GM12878 (cell line): ENCODE measurements at regions not wholly inside any gene's neighbourhood (a gene's known extent, or its start where the extent isn't known, plus 50 kb on each side); places are given as distances from the start of the nearest gene placed in this dataset.

ENCODE experiments used
- ATAC-seq: fragments of 200-7000 bp; cut with Tn5 transposase; 3 replicates; pipeline ENCODE4 v1.9.1; 2020; ENCODE audit warnings: mild to moderate bottlenecking, moderate library complexity
- BruUV-seq: library from RNA; stranded (reverse); fragments of 400-500 nt; replicated peaks from 2 replicates; lab custom pipeline; 2021; lab: Mats Ljungman, UMichigan
- CTCF ChIA-PET: fragments of 300-600 bp; sonication (Branson Sonifier 250); formaldehyde crosslinking; extraction: SDS; loops from one replicate; lab custom pipeline; 2021; ENCODE audit warnings: inconsistent platforms; lab: Yijun Ruan, JAX
- POLR2A ChIA-PET: fragments of 350-600 bp; formaldehyde crosslinking; extraction: SDS; loops from one replicate; lab custom pipeline; 2021; ENCODE audit warnings: inconsistent platforms; lab: Charles Lee
- RAD21 ChIA-PET: fragments of 300-600 bp; sonication (Branson Sonifier 250); formaldehyde crosslinking; loops from one replicate; lab custom pipeline; 2023; ENCODE audit warnings: antibody characterized with exemption; ENCODE audit not compliant: unreplicated experiment; lab: Charles Lee
- SMC1A ChIA-PET: fragments of 300-600 bp; sonication (Branson Sonifier 250); formaldehyde crosslinking; loops from one replicate; lab custom pipeline; 2023; ENCODE audit not compliant: unreplicated experiment, uncharacterized antibody; lab: Charles Lee
- DNase-seq: peaks from one replicate; pipeline ENCODE4 v3.0.0-alpha.2; 2011; ENCODE audit warnings: low read depth, low spot score
- FAIRE-seq: peaks from 3 replicates; lab custom pipeline; 2011; peaks lifted over from hg19 to GRCh38; lab: Jason Lieb, UNC
- H2AFZ ChIP-seq: 2 replicates; pipeline ENCODE4 v1.6.0; 2011; ENCODE audit warnings: low read depth, low read length, control low read depth; ENCODE audit not compliant: control insufficient read depth
- H3K27ac ChIP-seq: 2 replicates; pipeline ENCODE4 v1.5.1; 2011; ENCODE audit warnings: control low read depth; ENCODE audit not compliant: control insufficient read depth, insufficient read depth
- H3K27me3 ChIP-seq, 2 experiments: replicated peaks in 1 of 2; 2 replicates each; pipeline versions ENCODE4 v1.6.0 to v1.6.1; 2011; ENCODE audit warnings: low read length in 1 of 2; ENCODE audit not compliant: control insufficient read depth in 2 of 2, insufficient read depth in 2 of 2
- H3K36me3 ChIP-seq, 2 experiments: 2 replicates each; pipeline ENCODE4 v1.5.1; 2011; ENCODE audit warnings: low read length in 1 of 2; ENCODE audit not compliant: control insufficient read depth in 2 of 2, insufficient read depth in 2 of 2
- H3K4me1 ChIP-seq: 2 replicates; pipeline ENCODE4 v1.6.1; 2011; ENCODE audit warnings: mild to moderate bottlenecking, low read length, moderate library complexity, mixed read lengths; ENCODE audit not compliant: control insufficient read depth, insufficient read depth
- H3K4me2 ChIP-seq: 2 replicates; pipeline ENCODE4 v1.6.0; 2011; ENCODE audit warnings: control low read depth; ENCODE audit not compliant: control insufficient read depth, insufficient read depth
- H3K4me3 ChIP-seq: fragments of 200-600 bp; sonication (generic); 2 replicates; pipeline ENCODE4 v1.5.1; 2016
- H3K79me2 ChIP-seq: 2 replicates; pipeline ENCODE4 v1.6.0; 2011; ENCODE audit warnings: low read length; ENCODE audit not compliant: control insufficient read depth, insufficient read depth
- H3K9ac ChIP-seq: 2 replicates; pipeline ENCODE4 v1.8.0; 2011; ENCODE audit warnings: low read length, control low read depth, mixed read lengths; ENCODE audit not compliant: control insufficient read depth, insufficient read depth
- H3K9me3 ChIP-seq: replicated peaks from 3 replicates; pipeline ENCODE4 v1.5.1; 2011; ENCODE audit warnings: mild to moderate bottlenecking, low read length; ENCODE audit not compliant: control insufficient read depth, insufficient read depth
- H4K20me1 ChIP-seq: 2 replicates; pipeline ENCODE4 v1.6.0; 2011; ENCODE audit not compliant: control insufficient read depth, insufficient read depth
- CHD4 ChIP-seq: fragments of 200-600 bp; sonication (generic); IDR thresholded peaks from 2 replicates; pipeline ENCODE4 v1.6.1; 2016; ENCODE audit warnings: mild to moderate bottlenecking
- GATAD2B ChIP-seq: fragments of 450-650 bp; conservative IDR thresholded peaks from 2 replicates; pipeline ENCODE4 v1.6.1; 2017; ENCODE audit warnings: low read depth, mild to moderate bottlenecking, moderate library complexity
- MTA3 ChIP-seq: IDR thresholded peaks from 2 replicates; pipeline ENCODE4 v1.6.1; 2012; ENCODE audit warnings: low read length, inconsistent platforms, borderline replicate concordance
- NFIC ChIP-seq: IDR thresholded peaks from 2 replicates; pipeline ENCODE4 v1.6.1; 2012; ENCODE audit warnings: low read depth, mild to moderate bottlenecking, inconsistent platforms, low read length, moderate library complexity
- NFXL1 ChIP-seq: fragments of 450-650 bp; IDR thresholded peaks from 2 replicates; pipeline ENCODE4 v1.6.1; 2017; ENCODE audit warnings: antibody characterized with exemption, mild to moderate bottlenecking, borderline replicate concordance
- NR2C1 ChIP-seq: fragments of 450-650 bp; IDR thresholded peaks from 2 replicates; pipeline ENCODE4 v1.6.1; 2017; ENCODE audit warnings: antibody characterized with exemption, mild to moderate bottlenecking, moderate library complexity
- NR2C2 ChIP-seq: IDR thresholded peaks from 2 replicates; pipeline ENCODE4 v1.6.1; 2011; ENCODE audit warnings: borderline replicate concordance, low read depth; ENCODE audit not compliant: control insufficient read depth, insufficient read length
- PAX8 ChIP-seq: fragments of 450-650 bp; IDR thresholded peaks from 2 replicates; pipeline ENCODE4 v1.6.1; 2017; ENCODE audit warnings: mild to moderate bottlenecking, moderate library complexity
- RFX5 ChIP-seq: IDR thresholded peaks from 2 replicates; pipeline ENCODE4 v1.6.1; 2011; ENCODE audit warnings: low read depth, low read length, improper control_type of control experiment
- SIX5 ChIP-seq: IDR thresholded peaks from 2 replicates; pipeline ENCODE4 v1.6.1; 2011; ENCODE audit warnings: mild to moderate bottlenecking, low read depth, low read length, moderate library complexity; ENCODE audit not compliant: severe bottlenecking
- SRF ChIP-seq, 2 experiments: IDR thresholded peaks; 2 replicates each; pipeline ENCODE4 v1.6.1; 2011; ENCODE audit warnings: low read depth in 2 of 2, low read length in 2 of 2, mild to moderate bottlenecking in 1 of 2, moderate library complexity in 1 of 2
- TBL1XR1 ChIP-seq: IDR thresholded peaks from 2 replicates; pipeline ENCODE4 v1.6.1; 2012; ENCODE audit warnings: low read depth, low read length, improper control_type of control experiment
- WRNIP1 ChIP-seq: IDR thresholded peaks from 2 replicates; pipeline ENCODE4 v1.6.1; 2011; ENCODE audit warnings: low read depth, low read length, improper control_type of control experiment, borderline replicate concordance
- ZBED1 ChIP-seq: IDR thresholded peaks from 2 replicates; pipeline ENCODE4 v1.6.1; 2016; ENCODE audit warnings: borderline replicate concordance
- ZNF217 ChIP-seq: fragments of 450-650 bp; IDR thresholded peaks from 2 replicates; pipeline ENCODE4 v1.6.1; 2017; ENCODE audit warnings: antibody characterized with exemption, mild to moderate bottlenecking
- WGBS: methylation state at CpG from one replicate; pipeline ENCODE4 v1.1.6; 2016; ENCODE audit warnings: low lambda C conversion rate; ENCODE audit not compliant: insufficient replicate concordance, insufficient coverage; ENCODE audit errors: missing lambda C conversion rate; 5-methylcytosine and 5-hydroxymethylcytosine counted together
- in situ Hi-C: fragments of 300-500 bp; cut with MboI; formaldehyde crosslinking; loops from 9 replicates; pipeline ENCODE4 v1.14.3; 2018; ENCODE audit warnings: mixed read lengths
- intact Hi-C: fragments of 100-400 bp; cut with micrococcal nuclease; formaldehyde crosslinking; loops from one replicate; pipeline ENCODE4 v1.14.2; 2022; ENCODE audit not compliant: unreplicated experiment
- TF ChIP-seq, protein P1 (sequence below): fragments of 150-350 bp; IDR thresholded peaks from 2 replicates; pipeline ENCODE4 v1.6.1; 2014; ENCODE audit warnings: mild to moderate bottlenecking, low read depth, low read length
- TF ChIP-seq, protein P2 (sequence below): fragments of 450-650 bp; formaldehyde crosslinking; IDR thresholded peaks from 2 replicates; pipeline ENCODE4 v1.4.0; 2020; ENCODE audit warnings: mild to moderate bottlenecking, moderate library complexity

DNA sequence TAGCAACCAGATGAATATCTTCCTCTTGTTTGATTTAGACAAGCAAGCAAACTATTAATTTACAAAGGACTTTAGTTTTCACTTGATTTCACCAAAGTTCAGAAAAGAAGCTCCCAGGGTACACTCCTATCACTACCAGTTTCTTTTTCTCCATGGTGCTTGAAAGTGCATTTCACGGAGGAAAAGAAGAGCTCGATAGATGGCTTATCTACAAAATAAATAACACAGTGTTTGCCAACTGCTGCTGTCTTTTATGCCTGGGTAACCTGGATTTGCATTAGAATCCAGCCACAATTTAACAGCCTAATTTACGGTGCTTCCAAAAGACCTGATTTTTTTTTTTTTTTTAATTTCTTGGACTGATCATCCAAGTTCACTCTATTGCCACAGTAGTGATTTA is 275.7 kb downstream of the GPR37 start:
- ChIA-PET POLR2A (no interaction called here), SMC1A (no interaction called here), CTCF (no interaction called here), RAD21 (no interaction called here)
- DNase-seq: no peak
- TF ChIP-seq, protein P1, sequence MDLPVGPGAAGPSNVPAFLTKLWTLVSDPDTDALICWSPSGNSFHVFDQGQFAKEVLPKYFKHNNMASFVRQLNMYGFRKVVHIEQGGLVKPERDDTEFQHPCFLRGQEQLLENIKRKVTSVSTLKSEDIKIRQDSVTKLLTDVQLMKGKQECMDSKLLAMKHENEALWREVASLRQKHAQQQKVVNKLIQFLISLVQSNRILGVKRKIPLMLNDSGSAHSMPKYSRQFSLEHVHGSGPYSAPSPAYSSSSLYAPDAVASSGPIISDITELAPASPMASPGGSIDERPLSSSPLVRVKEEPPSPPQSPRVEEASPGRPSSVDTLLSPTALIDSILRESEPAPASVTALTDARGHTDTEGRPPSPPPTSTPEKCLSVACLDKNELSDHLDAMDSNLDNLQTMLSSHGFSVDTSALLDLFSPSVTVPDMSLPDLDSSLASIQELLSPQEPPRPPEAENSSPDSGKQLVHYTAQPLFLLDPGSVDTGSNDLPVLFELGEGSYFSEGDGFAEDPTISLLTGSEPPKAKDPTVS: no peak
- no peak for TF ChIP-seq RFX5
- TF ChIP-seq CHD4: no peak
- no peak for TF ChIP-seq ZNF217
- TF ChIP-seq, protein P2, sequence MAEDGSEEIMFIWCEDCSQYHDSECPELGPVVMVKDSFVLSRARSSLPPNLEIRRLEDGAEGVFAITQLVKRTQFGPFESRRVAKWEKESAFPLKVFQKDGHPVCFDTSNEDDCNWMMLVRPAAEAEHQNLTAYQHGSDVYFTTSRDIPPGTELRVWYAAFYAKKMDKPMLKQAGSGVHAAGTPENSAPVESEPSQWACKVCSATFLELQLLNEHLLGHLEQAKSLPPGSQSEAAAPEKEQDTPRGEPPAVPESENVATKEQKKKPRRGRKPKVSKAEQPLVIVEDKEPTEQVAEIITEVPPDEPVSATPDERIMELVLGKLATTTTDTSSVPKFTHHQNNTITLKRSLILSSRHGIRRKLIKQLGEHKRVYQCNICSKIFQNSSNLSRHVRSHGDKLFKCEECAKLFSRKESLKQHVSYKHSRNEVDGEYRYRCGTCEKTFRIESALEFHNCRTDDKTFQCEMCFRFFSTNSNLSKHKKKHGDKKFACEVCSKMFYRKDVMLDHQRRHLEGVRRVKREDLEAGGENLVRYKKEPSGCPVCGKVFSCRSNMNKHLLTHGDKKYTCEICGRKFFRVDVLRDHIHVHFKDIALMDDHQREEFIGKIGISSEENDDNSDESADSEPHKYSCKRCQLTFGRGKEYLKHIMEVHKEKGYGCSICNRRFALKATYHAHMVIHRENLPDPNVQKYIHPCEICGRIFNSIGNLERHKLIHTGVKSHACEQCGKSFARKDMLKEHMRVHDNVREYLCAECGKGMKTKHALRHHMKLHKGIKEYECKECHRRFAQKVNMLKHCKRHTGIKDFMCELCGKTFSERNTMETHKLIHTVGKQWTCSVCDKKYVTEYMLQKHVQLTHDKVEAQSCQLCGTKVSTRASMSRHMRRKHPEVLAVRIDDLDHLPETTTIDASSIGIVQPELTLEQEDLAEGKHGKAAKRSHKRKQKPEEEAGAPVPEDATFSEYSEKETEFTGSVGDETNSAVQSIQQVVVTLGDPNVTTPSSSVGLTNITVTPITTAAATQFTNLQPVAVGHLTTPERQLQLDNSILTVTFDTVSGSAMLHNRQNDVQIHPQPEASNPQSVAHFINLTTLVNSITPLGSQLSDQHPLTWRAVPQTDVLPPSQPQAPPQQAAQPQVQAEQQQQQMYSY (CRISPR knock-in tag): no peak
- TF ChIP-seq MTA3: no peak
- TF ChIP-seq SIX5: no peak
- no peak for TF ChIP-seq PAX8
- no peak for TF ChIP-seq WRNIP1
- TF ChIP-seq TBL1XR1: no peak
- no peak for TF ChIP-seq ZBED1
- TF ChIP-seq GATAD2B: no peak
- TF ChIP-seq SRF (IDR thresholded peaks at IDR 0.05; ENCODE audit: low read depth in 2 of 2, low read length in 2 of 2): no peak
- TF ChIP-seq NR2C1: no peak
- no peak for TF ChIP-seq NR2C2
- TF ChIP-seq NFIC: no peak
- TF ChIP-seq NFXL1: no peak
- Histone ChIP-seq H3K4me2 (no peak overlapping the region), H3K79me2 (no peaks in the 10 kb centered on the region), H3K36me3 (no peaks in the 10 kb centered on the region), H3K4me3 (no peak overlapping the region), H3K4me1 (no peaks in the 10 kb centered on the region), H3K27me3 (no peaks in the 10 kb centered on the region), H3K9ac (no peak overlapping the region), H3K27ac (no peak overlapping the region), H2AFZ (no peak overlapping the region), H4K20me1 (no peaks in the 10 kb centered on the region), H3K9me3 (no peaks in the 10 kb centered on the region)
- no peak for FAIRE-seq
- in situ Hi-C loops: no loop called here
- BruUV-seq: no TSS peak
- no peak for ATAC-seq
- intact Hi-C loops: no loop called here
- 68% methylated on average over 3 of the region's 3 CpGs for WGBS
